Liver (tissue), 8 donors: ENCODE measurements at regions not wholly inside any gene's neighbourhood (a gene's known extent, or its start where the extent isn't known, plus 50 kb on each side); places are given as distances from the start of the nearest gene placed in this dataset.

ENCODE experiments used
- DNase-seq: peaks from one replicate; pipeline ENCODE4 v3.0.0-alpha.2; 2017; ENCODE audit warnings: low spot score
- H3K27ac ChIP-seq, 2 donors: one replicate each; pipeline ENCODE4 v1.7.0; 2013; ENCODE audit warnings: inconsistent platforms in 2 of 2, low read length in 2 of 2, control low read depth in 1 of 2, low read depth in 1 of 2, mild to moderate bottlenecking in 1 of 2
- H3K27me3 ChIP-seq, 4 donors: one replicate each; pipeline versions ENCODE4 v1.6.1 to v1.7.0; 2013; ENCODE audit warnings: low read length in 3 of 4, inconsistent platforms in 1 of 4, mild to moderate bottlenecking in 1 of 4, moderate library complexity in 1 of 4; ENCODE audit not compliant: control insufficient read depth in 4 of 4, insufficient read depth in 4 of 4
- H3K36me3 ChIP-seq, 4 donors: one replicate each; pipeline versions ENCODE4 v1.6.1 to v1.7.0; 2013; ENCODE audit warnings: low read length in 3 of 4, mild to moderate bottlenecking in 3 of 4, low read depth in 1 of 4, moderate library complexity in 1 of 4; ENCODE audit not compliant: control insufficient read depth in 4 of 4, insufficient read depth in 3 of 4
- H3K4me1 ChIP-seq, 4 donors: one replicate each; pipeline versions ENCODE4 v1.6.1 to v1.7.0; 2013; ENCODE audit warnings: low read length in 3 of 4, mild to moderate bottlenecking in 3 of 4, moderate library complexity in 1 of 4; ENCODE audit not compliant: control insufficient read depth in 4 of 4, insufficient read depth in 4 of 4
- H3K4me3 ChIP-seq, 3 donors: one replicate each; pipeline versions ENCODE4 v1.6.1 to v1.7.0; 2013; ENCODE audit warnings: low read length in 3 of 3, control low read depth in 1 of 3, low read depth in 1 of 3, mild to moderate bottlenecking in 1 of 3
- H3K9ac ChIP-seq, 2 donors: one replicate each; pipeline ENCODE4 v1.7.0; 2013; ENCODE audit warnings: low read length in 2 of 2, mild to moderate bottlenecking in 2 of 2, moderate library complexity in 2 of 2, control low read depth in 1 of 2, low read depth in 1 of 2
- H3K9me3 ChIP-seq, 4 donors: one replicate each; pipeline versions ENCODE4 v1.6.1 to v1.7.0; 2013; ENCODE audit warnings: low read length in 3 of 4; ENCODE audit not compliant: control insufficient read depth in 4 of 4
- EGR1 ChIP-seq, 2 donors: IDR thresholded peaks; 2 replicates each; pipeline ENCODE4 v1.6.1; 2016 to 2018; ENCODE audit warnings: antibody characterized with exemption in 2 of 2, low read depth in 2 of 2
- FOXA1 ChIP-seq: IDR thresholded peaks from 2 replicates; pipeline ENCODE4 v1.6.1; 2016; ENCODE audit warnings: antibody characterized with exemption
- FOXA2 ChIP-seq: IDR thresholded peaks from 2 replicates; pipeline ENCODE4 v1.6.1; 2016; ENCODE audit warnings: antibody characterized with exemption
- GABPA ChIP-seq, 2 donors: IDR thresholded peaks in 1 of 2; conservative IDR thresholded peaks in 1 of 2; 2 replicates each; pipeline ENCODE4 v1.6.1; 2016; ENCODE audit warnings: antibody characterized with exemption in 2 of 2, mild to moderate bottlenecking in 1 of 2, moderate library complexity in 1 of 2
- HNF4A ChIP-seq, 2 donors: conservative IDR thresholded peaks; 2 replicates each; pipeline ENCODE4 v1.6.1; 2016; ENCODE audit warnings: antibody characterized with exemption in 2 of 2, mild to moderate bottlenecking in 2 of 2
- HNF4G ChIP-seq: IDR thresholded peaks from 2 replicates; pipeline ENCODE4 v1.6.1; 2016; ENCODE audit warnings: antibody characterized with exemption
- JUND ChIP-seq, 2 donors: IDR thresholded peaks; 2 replicates each; pipeline ENCODE4 v1.6.1; 2016; ENCODE audit warnings: antibody characterized with exemption in 2 of 2
- NR2F2 ChIP-seq: IDR thresholded peaks from 2 replicates; pipeline ENCODE4 v1.6.1; 2016; ENCODE audit warnings: antibody characterized with exemption
- RAD21 ChIP-seq, 2 donors: IDR thresholded peaks; 2 replicates each; pipeline ENCODE4 v1.6.1; 2016; ENCODE audit warnings: antibody characterized with exemption in 2 of 2, mild to moderate bottlenecking in 2 of 2
- RXRA ChIP-seq, 2 donors: IDR thresholded peaks; 2 replicates each; pipeline ENCODE4 v1.6.1; 2017 to 2018; ENCODE audit warnings: antibody characterized with exemption in 2 of 2, mild to moderate bottlenecking in 1 of 2
- SP1 ChIP-seq: IDR thresholded peaks from 2 replicates; pipeline ENCODE4 v1.6.1; 2018; ENCODE audit warnings: antibody characterized with exemption, mild to moderate bottlenecking
- TAF1 ChIP-seq: conservative IDR thresholded peaks from 2 replicates; pipeline ENCODE4 v1.6.1; 2016; ENCODE audit warnings: antibody characterized with exemption, mild to moderate bottlenecking
- YY1 ChIP-seq: IDR thresholded peaks from 2 replicates; pipeline ENCODE4 v1.6.1; 2016; ENCODE audit warnings: antibody characterized with exemption, mild to moderate bottlenecking
- WGBS: extraction: QIAGEN DNeasy Blood & Tissue Kit; methylation state at CpG from one replicate; pipeline ENCODE4 v1.1.7; 2013; 5-methylcytosine and 5-hydroxymethylcytosine counted together
- TF ChIP-seq, protein P1 (sequence below): IDR thresholded peaks from 2 replicates; pipeline ENCODE4 v1.6.1; 2016; ENCODE audit warnings: antibody characterized with exemption, mild to moderate bottlenecking
- TF ChIP-seq, protein P2 (sequence below): fragments of 150-350 bp; IDR thresholded peaks from 2 replicates; pipeline ENCODE4 v1.5.1; 2017; ENCODE audit warnings: improper control_type of control experiment, low read depth, low read length; ENCODE audit not compliant: missing input control
- TF ChIP-seq, protein P3 (sequence below): IDR thresholded peaks from 2 replicates; pipeline ENCODE4 v1.6.1; 2016; ENCODE audit warnings: antibody characterized with exemption
- TF ChIP-seq, protein P4 (sequence below): IDR thresholded peaks from 2 replicates; pipeline ENCODE4 v1.6.1; 2016; ENCODE audit warnings: antibody characterized with exemption
- TF ChIP-seq, protein P5 (sequence below): IDR thresholded peaks from 2 replicates; pipeline ENCODE4 v1.6.1; 2016; ENCODE audit warnings: antibody characterized with exemption
- donor health status: healthy.
- donor health status: healthy.
- donor health status: healthy.
- donor health status: healthy.
- donor health status: healthy.

DNA sequence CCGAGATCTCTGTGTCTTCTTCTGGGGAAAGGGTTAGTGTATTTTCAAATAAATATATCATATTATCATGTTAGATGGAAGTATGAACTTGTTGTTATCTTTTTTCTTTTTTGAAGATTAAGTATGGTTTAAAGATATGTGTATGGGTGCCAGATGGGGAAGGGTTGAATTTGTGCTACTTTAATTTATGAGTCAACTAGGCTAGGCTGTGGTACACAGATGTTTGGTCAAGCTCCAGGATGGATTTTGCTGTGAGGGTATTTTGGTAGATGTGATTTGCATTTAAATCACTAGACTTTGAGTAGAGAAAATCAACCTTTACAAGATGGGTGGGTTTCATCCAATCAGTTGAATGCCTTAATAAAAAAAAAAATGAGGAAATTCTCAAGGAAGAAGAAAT, 886.6 kb upstream of the ADGRB3 start:
- 68% methylated on average over 1 of the region's 1 CpG for WGBS
- no peaks in the 10 kb centered on the region for H3K36me3 ChIP-seq
- no peak overlapping the region for H3K27ac ChIP-seq
- H3K9ac ChIP-seq = no peak overlapping the region
- no peaks in the 10 kb centered on the region for H3K9me3 ChIP-seq
- DNase-seq = no peak
- no peaks in the 10 kb centered on the region for H3K27me3 ChIP-seq
- no peaks in the 10 kb centered on the region for H3K4me1 ChIP-seq
- no peak overlapping the region for H3K4me3 ChIP-seq
- TF ChIP-seq, protein P1, sequence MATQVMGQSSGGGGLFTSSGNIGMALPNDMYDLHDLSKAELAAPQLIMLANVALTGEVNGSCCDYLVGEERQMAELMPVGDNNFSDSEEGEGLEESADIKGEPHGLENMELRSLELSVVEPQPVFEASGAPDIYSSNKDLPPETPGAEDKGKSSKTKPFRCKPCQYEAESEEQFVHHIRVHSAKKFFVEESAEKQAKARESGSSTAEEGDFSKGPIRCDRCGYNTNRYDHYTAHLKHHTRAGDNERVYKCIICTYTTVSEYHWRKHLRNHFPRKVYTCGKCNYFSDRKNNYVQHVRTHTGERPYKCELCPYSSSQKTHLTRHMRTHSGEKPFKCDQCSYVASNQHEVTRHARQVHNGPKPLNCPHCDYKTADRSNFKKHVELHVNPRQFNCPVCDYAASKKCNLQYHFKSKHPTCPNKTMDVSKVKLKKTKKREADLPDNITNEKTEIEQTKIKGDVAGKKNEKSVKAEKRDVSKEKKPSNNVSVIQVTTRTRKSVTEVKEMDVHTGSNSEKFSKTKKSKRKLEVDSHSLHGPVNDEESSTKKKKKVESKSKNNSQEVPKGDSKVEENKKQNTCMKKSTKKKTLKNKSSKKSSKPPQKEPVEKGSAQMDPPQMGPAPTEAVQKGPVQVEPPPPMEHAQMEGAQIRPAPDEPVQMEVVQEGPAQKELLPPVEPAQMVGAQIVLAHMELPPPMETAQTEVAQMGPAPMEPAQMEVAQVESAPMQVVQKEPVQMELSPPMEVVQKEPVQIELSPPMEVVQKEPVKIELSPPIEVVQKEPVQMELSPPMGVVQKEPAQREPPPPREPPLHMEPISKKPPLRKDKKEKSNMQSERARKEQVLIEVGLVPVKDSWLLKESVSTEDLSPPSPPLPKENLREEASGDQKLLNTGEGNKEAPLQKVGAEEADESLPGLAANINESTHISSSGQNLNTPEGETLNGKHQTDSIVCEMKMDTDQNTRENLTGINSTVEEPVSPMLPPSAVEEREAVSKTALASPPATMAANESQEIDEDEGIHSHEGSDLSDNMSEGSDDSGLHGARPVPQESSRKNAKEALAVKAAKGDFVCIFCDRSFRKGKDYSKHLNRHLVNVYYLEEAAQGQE = no peak
- TF ChIP-seq RAD21 (IDR thresholded peaks at IDR 0.05) (no peak), NR2F2 (no peak), EGR1 (IDR thresholded peaks at IDR 0.05; ENCODE audit: low read depth in 2 of 2) (no peak), RXRA (IDR thresholded peaks at IDR 0.05) (no peak), JUND (IDR thresholded peaks at IDR 0.05) (no peak), SP1 (no peak), FOXA1 (no peak), HNF4A (conservative IDR thresholded peaks at IDR 0.05) (no peak), FOXA2 (no peak), TAF1 (no peak)
- TF ChIP-seq, protein P2, sequence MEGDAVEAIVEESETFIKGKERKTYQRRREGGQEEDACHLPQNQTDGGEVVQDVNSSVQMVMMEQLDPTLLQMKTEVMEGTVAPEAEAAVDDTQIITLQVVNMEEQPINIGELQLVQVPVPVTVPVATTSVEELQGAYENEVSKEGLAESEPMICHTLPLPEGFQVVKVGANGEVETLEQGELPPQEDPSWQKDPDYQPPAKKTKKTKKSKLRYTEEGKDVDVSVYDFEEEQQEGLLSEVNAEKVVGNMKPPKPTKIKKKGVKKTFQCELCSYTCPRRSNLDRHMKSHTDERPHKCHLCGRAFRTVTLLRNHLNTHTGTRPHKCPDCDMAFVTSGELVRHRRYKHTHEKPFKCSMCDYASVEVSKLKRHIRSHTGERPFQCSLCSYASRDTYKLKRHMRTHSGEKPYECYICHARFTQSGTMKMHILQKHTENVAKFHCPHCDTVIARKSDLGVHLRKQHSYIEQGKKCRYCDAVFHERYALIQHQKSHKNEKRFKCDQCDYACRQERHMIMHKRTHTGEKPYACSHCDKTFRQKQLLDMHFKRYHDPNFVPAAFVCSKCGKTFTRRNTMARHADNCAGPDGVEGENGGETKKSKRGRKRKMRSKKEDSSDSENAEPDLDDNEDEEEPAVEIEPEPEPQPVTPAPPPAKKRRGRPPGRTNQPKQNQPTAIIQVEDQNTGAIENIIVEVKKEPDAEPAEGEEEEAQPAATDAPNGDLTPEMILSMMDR = no peak
- TF ChIP-seq, protein P3, sequence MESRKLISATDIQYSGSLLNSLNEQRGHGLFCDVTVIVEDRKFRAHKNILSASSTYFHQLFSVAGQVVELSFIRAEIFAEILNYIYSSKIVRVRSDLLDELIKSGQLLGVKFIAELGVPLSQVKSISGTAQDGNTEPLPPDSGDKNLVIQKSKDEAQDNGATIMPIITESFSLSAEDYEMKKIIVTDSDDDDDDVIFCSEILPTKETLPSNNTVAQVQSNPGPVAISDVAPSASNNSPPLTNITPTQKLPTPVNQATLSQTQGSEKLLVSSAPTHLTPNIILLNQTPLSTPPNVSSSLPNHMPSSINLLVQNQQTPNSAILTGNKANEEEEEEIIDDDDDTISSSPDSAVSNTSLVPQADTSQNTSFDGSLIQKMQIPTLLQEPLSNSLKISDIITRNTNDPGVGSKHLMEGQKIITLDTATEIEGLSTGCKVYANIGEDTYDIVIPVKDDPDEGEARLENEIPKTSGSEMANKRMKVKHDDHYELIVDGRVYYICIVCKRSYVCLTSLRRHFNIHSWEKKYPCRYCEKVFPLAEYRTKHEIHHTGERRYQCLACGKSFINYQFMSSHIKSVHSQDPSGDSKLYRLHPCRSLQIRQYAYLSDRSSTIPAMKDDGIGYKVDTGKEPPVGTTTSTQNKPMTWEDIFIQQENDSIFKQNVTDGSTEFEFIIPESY = no peak
- TF ChIP-seq, protein P4, sequence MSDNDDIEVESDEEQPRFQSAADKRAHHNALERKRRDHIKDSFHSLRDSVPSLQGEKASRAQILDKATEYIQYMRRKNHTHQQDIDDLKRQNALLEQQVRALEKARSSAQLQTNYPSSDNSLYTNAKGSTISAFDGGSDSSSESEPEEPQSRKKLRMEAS = no peak

DNA sequence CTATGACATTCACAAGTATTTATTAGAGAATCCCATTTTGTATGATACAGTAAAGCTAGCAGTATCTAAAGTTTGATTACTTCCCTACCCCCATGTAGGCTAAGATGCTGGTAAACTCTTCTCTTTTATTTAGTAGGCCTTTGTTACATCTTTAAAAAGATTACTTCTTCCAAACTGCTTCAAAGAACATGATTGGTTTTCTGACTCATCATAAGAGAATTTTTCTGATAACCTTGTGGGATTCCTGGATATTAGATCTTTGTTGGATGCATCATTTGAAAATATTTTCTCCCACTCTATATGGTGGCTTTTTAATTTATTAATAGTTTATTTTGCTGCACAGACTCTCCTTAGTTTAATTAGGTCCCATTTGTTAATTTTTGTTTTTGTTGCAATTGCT, 898.3 kb upstream of the ADGRB3 start:
- Histone ChIP-seq H3K27me3 (peaks cover 0 to 2% (median 0%) of the 10 kb centered on the region in 4 donors), H3K27ac (no peak overlapping the region), H3K4me1 (no peaks in the 10 kb centered on the region), H3K9ac (no peak overlapping the region), H3K9me3 (no peaks in the 10 kb centered on the region), H3K4me3 (no peak overlapping the region), H3K36me3 (no peaks in the 10 kb centered on the region)
- no peak for DNase-seq
- no peak for TF ChIP-seq GABPA (IDR thresholded peaks at IDR 0.05 in 1 of 2, conservative IDR thresholded peaks at IDR 0.05 in 1 of 2)
- TF ChIP-seq, protein P5, sequence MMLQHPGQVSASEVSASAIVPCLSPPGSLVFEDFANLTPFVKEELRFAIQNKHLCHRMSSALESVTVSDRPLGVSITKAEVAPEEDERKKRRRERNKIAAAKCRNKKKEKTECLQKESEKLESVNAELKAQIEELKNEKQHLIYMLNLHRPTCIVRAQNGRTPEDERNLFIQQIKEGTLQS = no peak
- TF ChIP-seq, protein P3 = no peak
- TF ChIP-seq FOXA2 = no peak
- TF ChIP-seq, protein P2 = no peak
- TF ChIP-seq SP1 = no peak
- no peak for TF ChIP-seq TAF1
- no peak for TF ChIP-seq RXRA (IDR thresholded peaks at IDR 0.05)
- no peak for TF ChIP-seq HNF4A (conservative IDR thresholded peaks at IDR 0.05)
- TF ChIP-seq RAD21 (IDR thresholded peaks at IDR 0.05) = no peak
- TF ChIP-seq EGR1 (IDR thresholded peaks at IDR 0.05; ENCODE audit: low read depth in 2 of 2) = no peak
- TF ChIP-seq YY1 = no peak
- TF ChIP-seq, protein P4 = no peak
- no peak for TF ChIP-seq HNF4G
